DOHH2 (cell line): ENCODE measurements at regions not wholly inside any gene's neighbourhood (a gene's known extent, or its start where the extent isn't known, plus 50 kb on each side); places are given as distances from the start of the nearest gene placed in this dataset.

ENCODE experiments used
- H3F3A ChIP-seq: fragments of 200-600 bp; sonication (generic), shearing (Covaris generic); 2 replicates; pipeline ENCODE4 v1.6.0; 2016; ENCODE audit warnings: antibody characterized with exemption, mild to moderate bottlenecking; ENCODE audit not compliant: control insufficient read depth, insufficient read depth
- H3K27ac ChIP-seq: fragments of 200-600 bp; sonication (generic); 2 replicates; pipeline ENCODE4 v1.5.1; 2014; ENCODE audit warnings: low read depth, mild to moderate bottlenecking, low read length, moderate library complexity
- H3K27me3 ChIP-seq: fragments of 200-600 bp; sonication (generic); 2 replicates; pipeline ENCODE4 v1.6.1; 2014; ENCODE audit warnings: mild to moderate bottlenecking, low read length, mixed read lengths; ENCODE audit not compliant: control insufficient read depth
- H3K36me3 ChIP-seq: fragments of 200-600 bp; sonication (generic); 2 replicates; pipeline ENCODE4 v1.6.1; 2014; ENCODE audit warnings: mild to moderate bottlenecking, low read length, moderate library complexity, mixed read lengths; ENCODE audit not compliant: control insufficient read depth
- H3K4me1 ChIP-seq: fragments of 200-600 bp; sonication (generic); 2 replicates; pipeline ENCODE4 v1.6.1; 2014; ENCODE audit warnings: mild to moderate bottlenecking, low read length, mixed read lengths; ENCODE audit not compliant: control insufficient read depth
- H3K4me2 ChIP-seq: fragments of 200-600 bp; sonication (generic); 2 replicates; pipeline ENCODE4 v1.6.0; 2014; ENCODE audit warnings: mild to moderate bottlenecking, low read length, moderate library complexity
- H3K4me3 ChIP-seq: fragments of 200-600 bp; sonication (generic); 2 replicates; pipeline ENCODE4 v1.5.1; 2014; ENCODE audit warnings: mild to moderate bottlenecking, low read length, mixed read lengths
- H3K79me2 ChIP-seq: fragments of 200-600 bp; sonication (generic); 2 replicates; pipeline ENCODE4 v1.6.1; 2014; ENCODE audit warnings: mild to moderate bottlenecking, low read length, mixed read lengths; ENCODE audit not compliant: control insufficient read depth
- H3K9me2 ChIP-seq: fragments of 200-600 bp; sonication (generic); replicated peaks from 2 replicates; pipeline ENCODE4 v1.6.1; 2014; ENCODE audit warnings: mild to moderate bottlenecking, low read length, mixed read lengths; ENCODE audit not compliant: control insufficient read depth
- H3K9me3 ChIP-seq: fragments of 200-600 bp; sonication (generic); 2 replicates; pipeline ENCODE4 v1.6.1; 2014; ENCODE audit warnings: antibody characterized with exemption, low read length, mixed read lengths; ENCODE audit not compliant: control insufficient read depth, insufficient read depth
- H4K20me1 ChIP-seq: fragments of 200-600 bp; sonication (generic); 2 replicates; pipeline ENCODE4 v1.6.0; 2014; ENCODE audit warnings: low read depth, mild to moderate bottlenecking, antibody characterized with exemption, low read length, moderate library complexity; ENCODE audit not compliant: control insufficient read depth, insufficient read depth
- CTCF ChIP-seq: fragments of 200-600 bp; sonication (generic); IDR thresholded peaks from one replicate; pipeline ENCODE4 v1.5.1; 2014; ENCODE audit warnings: antibody characterized with exemption, mild to moderate bottlenecking, low read depth, low read length; ENCODE audit not compliant: poor library complexity, severe bottlenecking
- EZH2phosphoT487 ChIP-seq: fragments of 200-600 bp; sonication (generic); IDR thresholded peaks from 2 replicates; pipeline ENCODE4 v1.6.1; 2017; ENCODE audit warnings: borderline replicate concordance, mild to moderate bottlenecking, antibody characterized with exemption, low read length, moderate library complexity, mixed read lengths

GRCh38 chr7:57354195-57354594, 95.8 kb upstream of the ZNF716 start:
- Histone ChIP-seq H3K4me1 (no peaks in the 10 kb centered on the region), H3K4me3 (no peak overlapping the region), H3K27me3 (no peaks in the 10 kb centered on the region), H3F3A (no peaks in the 10 kb centered on the region), H3K9me2 (no peaks in the 10 kb centered on the region), H3K9me3 (peaks cover 51% of the 10 kb centered on the region; the same call in 1 of the 2 replicates), H4K20me1 (no peaks in the 10 kb centered on the region), H3K4me2 (no peak overlapping the region), H3K27ac (no peak overlapping the region), H3K36me3 (no peaks in the 10 kb centered on the region), H3K79me2 (no peaks in the 10 kb centered on the region)
- TF ChIP-seq EZH2phosphoT487 (no peak), CTCF (no peak)

- H3K36me3 ChIP-seq: no peaks in the 10 kb centered on the region
- H3F3A ChIP-seq: no peaks in the 10 kb centered on the region
- no peaks in the 10 kb centered on the region for H3K79me2 ChIP-seq
- peaks cover 50% of the 10 kb centered on the region; the same call in 1 of the 2 replicates for H3K9me3 ChIP-seq
- H3K9me2 ChIP-seq: no peaks in the 10 kb centered on the region
- H4K20me1 ChIP-seq: no peaks in the 10 kb centered on the region
- no peaks in the 10 kb centered on the region for H3K27me3 ChIP-seq
- H3K4me2 ChIP-seq: no peak overlapping the region
- H3K27ac ChIP-seq: no peak overlapping the region
- TF ChIP-seq CTCF (no peak), EZH2phosphoT487 (no peak)
- H3K4me3 ChIP-seq: no peak overlapping the region
- H3K4me1 ChIP-seq: no peaks in the 10 kb centered on the region
Measured at GRCh38 chr7:57354679-57355338, 95.2 kb upstream of the ZNF716 start.

GRCh38 chr7:57361406-57361805, 88.6 kb upstream of the ZNF716 start:
- Histone ChIP-seq H3K27ac (no peak overlapping the region), H3K36me3 (no peaks in the 10 kb centered on the region), H3K4me2 (no peak overlapping the region), H4K20me1 (no peaks in the 10 kb centered on the region), H3F3A (no peaks in the 10 kb centered on the region), H3K27me3 (no peaks in the 10 kb centered on the region), H3K9me3 (peaks cover 38% of the 10 kb centered on the region; the same call in 1 of the 2 replicates), H3K9me2 (no peaks in the 10 kb centered on the region), H3K4me1 (no peaks in the 10 kb centered on the region), H3K4me3 (no peak overlapping the region), H3K79me2 (no peaks in the 10 kb centered on the region)
- no peak for TF ChIP-seq CTCF
- no peak for TF ChIP-seq EZH2phosphoT487
